ENCODE measurements at regions not wholly inside any gene's neighbourhood (a gene's known extent, or its start where the extent isn't known, plus 50 kb on each side); places are given as distances from the start of the nearest gene placed in this dataset.

DNA sequence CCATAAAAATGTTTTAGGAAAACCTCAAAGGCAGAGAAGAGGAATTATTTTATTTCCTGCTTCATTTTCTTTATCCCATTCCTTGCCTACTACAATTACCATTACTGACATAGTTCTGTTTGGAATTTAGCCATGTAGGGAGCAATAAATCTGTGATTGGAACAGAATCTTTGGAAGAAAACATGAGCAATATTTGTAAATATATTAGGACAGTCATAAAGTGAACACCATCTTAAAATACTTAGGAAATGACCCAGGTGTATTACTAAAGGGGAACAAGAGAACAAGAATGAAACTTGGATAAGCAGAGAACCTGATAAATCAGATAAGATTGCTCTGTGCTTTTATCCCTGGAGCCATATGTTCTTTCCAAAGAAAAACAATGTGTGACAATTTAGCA is 1326.0 kb upstream of the FLRT2 start:
- TF ChIP-seq POLR2A (IDR thresholded peaks at IDR 0.05): no peak
- TF ChIP-seq CTCF (IDR thresholded peaks at IDR 0.05): no peak
